Endothelial cell of umbilical vein (primary cell): ENCODE measurements at regions not wholly inside any gene's neighbourhood (a gene's known extent, or its start where the extent isn't known, plus 50 kb on each side); places are given as distances from the start of the nearest gene placed in this dataset.

Source experiments
- EZH2 ChIP-seq: IDR thresholded peaks from 2 replicates; pipeline ENCODE4 v1.6.1; 2012; ENCODE audit warnings: borderline replicate concordance, low read depth, mild to moderate bottlenecking, moderate library complexity, low read length, inconsistent platforms; ENCODE audit not compliant: severe bottlenecking
- MAX ChIP-seq: IDR thresholded peaks from 2 replicates; pipeline ENCODE4 v1.6.1; 2011; ENCODE audit not compliant: insufficient read depth, insufficient read length
- POLR2A ChIP-seq: IDR thresholded peaks from 2 replicates; pipeline ENCODE4 v1.6.1; 2012; ENCODE audit warnings: low read depth, mild to moderate bottlenecking, control low read depth, low read length
- POLR2AphosphoS5 ChIP-seq: IDR thresholded peaks from 2 replicates; pipeline ENCODE4 v1.6.1; 2012; ENCODE audit warnings: low read depth, mild to moderate bottlenecking, control low read depth, low read length, moderate library complexity; ENCODE audit not compliant: insufficient read depth

- no peak for TF ChIP-seq EZH2
- no peak for TF ChIP-seq MAX
- no peak for TF ChIP-seq POLR2A
- TF ChIP-seq POLR2AphosphoS5: no peak
Measured at GRCh38 chr14:95614349-95614748, 71.9 kb upstream of the TCL1B start.
